ENCODE measurements at regions not wholly inside any gene's neighbourhood (a gene's known extent, or its start where the extent isn't known, plus 50 kb on each side); places are given as distances from the start of the nearest gene placed in this dataset.

DNA sequence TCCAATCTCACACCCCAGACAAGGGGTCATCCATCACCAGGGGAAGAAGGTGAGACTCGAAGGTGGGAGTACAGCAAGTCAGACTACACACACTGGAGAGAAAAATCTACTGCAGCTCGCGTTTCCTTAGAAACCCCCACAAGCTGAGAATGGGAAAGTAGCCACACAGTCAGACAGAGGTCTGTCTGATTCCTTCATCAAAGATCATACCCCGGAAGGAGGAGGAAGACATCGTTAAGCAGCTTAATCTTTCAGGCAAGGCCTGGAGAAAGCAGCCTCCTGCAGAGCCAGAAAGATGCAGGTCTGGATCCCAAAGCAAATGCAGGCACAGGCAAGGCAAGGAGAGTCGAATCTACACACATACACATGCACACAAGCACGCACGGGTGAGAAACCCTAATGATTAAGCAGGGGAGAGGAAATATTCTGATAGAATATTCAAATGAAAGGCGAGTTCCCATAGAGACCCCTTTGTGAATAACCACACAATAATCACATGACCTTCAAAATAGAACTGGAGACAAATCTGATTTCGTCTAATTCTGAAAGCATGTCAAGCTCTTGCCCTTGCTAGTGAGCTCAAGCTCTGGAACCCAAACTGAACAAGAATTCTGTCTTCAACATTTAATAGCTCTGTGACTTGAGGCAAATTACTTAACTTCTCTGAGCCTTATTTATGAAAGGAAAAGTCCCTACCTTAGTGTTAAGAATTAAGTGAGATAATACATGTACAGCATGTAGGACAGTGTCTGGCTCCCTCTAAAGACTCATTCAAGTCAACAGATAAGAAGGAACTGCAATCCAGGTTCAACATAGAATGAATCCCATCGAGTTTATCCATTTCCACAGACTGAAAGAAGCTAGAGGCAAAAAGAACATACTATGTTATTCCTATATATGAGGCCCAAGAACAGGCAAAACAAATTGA, 387.8 kb downstream of the OMA1 start:
- no peaks in the 10 kb centered on the region for H3K27me3 ChIP-seq
- intact Hi-C loops (cut with DNase I) = no loop called here
- no peak for DNase-seq
- no peak for ATAC-seq
- no peak for TF ChIP-seq POLR2A (IDR thresholded peaks at IDR 0.05)
- TF ChIP-seq, protein P1, sequence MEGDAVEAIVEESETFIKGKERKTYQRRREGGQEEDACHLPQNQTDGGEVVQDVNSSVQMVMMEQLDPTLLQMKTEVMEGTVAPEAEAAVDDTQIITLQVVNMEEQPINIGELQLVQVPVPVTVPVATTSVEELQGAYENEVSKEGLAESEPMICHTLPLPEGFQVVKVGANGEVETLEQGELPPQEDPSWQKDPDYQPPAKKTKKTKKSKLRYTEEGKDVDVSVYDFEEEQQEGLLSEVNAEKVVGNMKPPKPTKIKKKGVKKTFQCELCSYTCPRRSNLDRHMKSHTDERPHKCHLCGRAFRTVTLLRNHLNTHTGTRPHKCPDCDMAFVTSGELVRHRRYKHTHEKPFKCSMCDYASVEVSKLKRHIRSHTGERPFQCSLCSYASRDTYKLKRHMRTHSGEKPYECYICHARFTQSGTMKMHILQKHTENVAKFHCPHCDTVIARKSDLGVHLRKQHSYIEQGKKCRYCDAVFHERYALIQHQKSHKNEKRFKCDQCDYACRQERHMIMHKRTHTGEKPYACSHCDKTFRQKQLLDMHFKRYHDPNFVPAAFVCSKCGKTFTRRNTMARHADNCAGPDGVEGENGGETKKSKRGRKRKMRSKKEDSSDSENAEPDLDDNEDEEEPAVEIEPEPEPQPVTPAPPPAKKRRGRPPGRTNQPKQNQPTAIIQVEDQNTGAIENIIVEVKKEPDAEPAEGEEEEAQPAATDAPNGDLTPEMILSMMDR (IDR thresholded peaks at IDR 0.05) = no peak
- H3K9me3 ChIP-seq = no peaks in the 10 kb centered on the region
- no peaks in the 10 kb centered on the region for H3K4me1 ChIP-seq
- H3K4me3 ChIP-seq = no peak overlapping the region
- 60 to 67% methylated on average over 11 of the region's 11 CpGs for WGBS, 2 donors
- no peaks in the 10 kb centered on the region for H3K36me3 ChIP-seq (replicated peaks in 1 of 2; ENCODE audit: insufficient read depth in 1 of 2, low read depth in 2 of 2)
- H3K27ac ChIP-seq = no peak overlapping the region

DNA sequence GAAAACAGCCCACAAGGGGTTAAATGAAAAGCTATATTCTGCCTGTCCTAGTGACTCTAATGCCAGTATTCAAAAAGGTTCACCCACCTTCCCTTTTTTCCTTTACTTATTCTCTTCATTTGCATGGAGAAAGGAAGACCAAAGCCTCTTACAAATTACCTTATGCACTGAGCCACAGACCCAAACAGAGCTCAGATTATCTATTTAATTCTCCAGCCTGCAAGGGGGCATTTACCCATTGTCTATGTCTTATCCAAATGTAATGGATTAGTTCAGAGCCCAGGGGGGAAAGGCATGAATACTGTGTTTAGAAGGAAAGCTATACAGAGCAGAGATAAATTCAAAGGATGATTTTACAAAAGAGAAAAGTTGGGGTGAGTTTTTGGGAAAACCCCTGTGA, 388.5 kb downstream of the OMA1 start:
- no peak for DNase-seq
- H3K4me3 ChIP-seq = no peak overlapping the region
- H3K9me3 ChIP-seq = no peaks in the 10 kb centered on the region
- TF ChIP-seq, protein P1 (IDR thresholded peaks at IDR 0.05) = no peak
- TF ChIP-seq POLR2A (IDR thresholded peaks at IDR 0.05) = no peak
- intact Hi-C loops (cut with DNase I) = no loop called here
- ATAC-seq = no peak
- no peaks in the 10 kb centered on the region for H3K27me3 ChIP-seq
- no peak overlapping the region for H3K27ac ChIP-seq
- H3K4me1 ChIP-seq = no peaks in the 10 kb centered on the region
- no peaks in the 10 kb centered on the region for H3K36me3 ChIP-seq (replicated peaks in 1 of 2; ENCODE audit: insufficient read depth in 1 of 2, low read depth in 2 of 2)

DNA sequence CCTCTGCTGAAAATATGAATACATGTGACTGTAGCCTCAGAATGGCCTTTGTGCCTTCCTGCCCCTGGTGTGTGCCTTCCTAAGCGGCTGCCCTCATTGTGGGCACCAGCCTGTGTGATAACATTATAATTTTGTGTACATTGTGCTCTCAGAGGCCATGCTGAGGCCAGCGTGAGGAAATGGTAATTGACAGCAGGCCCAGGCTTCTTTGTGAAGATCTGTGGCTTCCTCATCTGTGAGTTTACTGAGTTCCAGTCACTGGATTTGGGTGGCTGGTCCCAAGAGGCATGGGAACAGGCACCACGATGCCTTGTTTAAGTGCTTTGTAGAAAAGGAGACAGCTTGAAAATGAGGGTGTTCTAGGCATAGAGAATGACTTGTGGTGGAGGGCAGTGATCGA, 389.3 kb downstream of the OMA1 start:
- Histone ChIP-seq H3K4me1 (no peaks in the 10 kb centered on the region), H3K9me3 (no peaks in the 10 kb centered on the region), H3K36me3 (replicated peaks in 1 of 2; ENCODE audit: insufficient read depth in 1 of 2, low read depth in 2 of 2) (no peaks in the 10 kb centered on the region), H3K27me3 (no peaks in the 10 kb centered on the region), H3K4me3 (no peak overlapping the region), H3K27ac (no peak overlapping the region)
- DNase-seq = no peak
- intact Hi-C loops (cut with DNase I) = no loop called here
- TF ChIP-seq, protein P1 (IDR thresholded peaks at IDR 0.05) = no peak
- TF ChIP-seq POLR2A (IDR thresholded peaks at IDR 0.05) = no peak
- ATAC-seq = no peak
- 63% methylated on average over 4 of the region's 4 CpGs for WGBS, 2 donors

DNA sequence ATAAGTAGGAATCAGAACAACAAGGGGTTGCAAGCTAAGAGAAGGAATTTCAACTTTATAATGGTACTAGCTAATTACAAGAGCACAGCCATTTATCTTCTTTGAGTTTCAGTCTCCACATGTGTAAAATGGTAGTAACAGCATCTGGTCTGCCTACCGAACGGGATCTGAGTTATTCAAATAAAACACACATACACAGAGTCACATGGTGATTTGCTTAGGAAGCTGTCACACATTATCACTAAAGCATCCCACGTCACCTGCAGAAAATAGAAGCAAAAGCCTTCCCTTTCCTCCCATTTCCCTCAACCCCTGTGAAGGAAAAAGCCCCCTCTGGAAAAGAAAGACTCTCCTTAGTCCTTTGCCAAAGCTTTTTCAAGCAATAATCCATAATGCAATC, 389.7 kb downstream of the OMA1 start:
- no peaks in the 10 kb centered on the region for H3K27me3 ChIP-seq
- no peak overlapping the region for H3K27ac ChIP-seq
- no peaks in the 10 kb centered on the region for H3K4me1 ChIP-seq
- no peak overlapping the region for H3K4me3 ChIP-seq
- no peaks in the 10 kb centered on the region for H3K36me3 ChIP-seq (replicated peaks in 1 of 2; ENCODE audit: insufficient read depth in 1 of 2, low read depth in 2 of 2)
- 87 to 92% methylated on average over 3 of the region's 3 CpGs for WGBS, 2 donors
- no peaks in the 10 kb centered on the region for H3K9me3 ChIP-seq
- DNase-seq (no peak), ATAC-seq (no peak)
- TF ChIP-seq POLR2A (IDR thresholded peaks at IDR 0.05) = no peak
- TF ChIP-seq, protein P1 (IDR thresholded peaks at IDR 0.05) = no peak
- intact Hi-C loops (cut with DNase I) = no loop called here

DNA sequence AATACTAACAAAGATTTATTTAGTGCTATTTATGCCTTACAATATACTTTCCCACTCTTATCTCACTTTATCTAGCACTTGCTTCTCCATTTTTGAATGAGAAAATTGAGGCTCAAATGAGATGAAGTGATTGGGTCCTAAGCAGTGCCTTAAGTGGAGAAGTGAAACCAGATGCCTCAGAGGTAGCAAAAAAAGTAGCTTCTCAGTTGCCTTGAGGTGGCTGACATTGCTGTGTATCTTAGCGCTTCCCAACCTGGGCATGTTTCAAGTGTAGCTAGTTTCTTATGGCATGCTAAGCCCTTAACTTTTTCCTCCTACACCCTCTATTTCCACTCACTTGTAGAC, 390.4 kb downstream of the OMA1 start:
- no peaks in the 10 kb centered on the region for H3K36me3 ChIP-seq (replicated peaks in 1 of 2; ENCODE audit: insufficient read depth in 1 of 2, low read depth in 2 of 2)
- intact Hi-C loops (cut with DNase I) = no loop called here
- no peak for TF ChIP-seq POLR2A (IDR thresholded peaks at IDR 0.05)
- TF ChIP-seq, protein P1 (IDR thresholded peaks at IDR 0.05) = no peak
- H3K9me3 ChIP-seq = no peaks in the 10 kb centered on the region
- no peak for ATAC-seq
- DNase-seq = no peak
- WGBS, 2 donors = 87 to 100% methylated on average over 1 of the region's 1 CpG
- H3K27ac ChIP-seq = no peak overlapping the region
- no peak overlapping the region for H3K4me3 ChIP-seq
- H3K27me3 ChIP-seq = no peaks in the 10 kb centered on the region
- no peaks in the 10 kb centered on the region for H3K4me1 ChIP-seq

Data from body of pancreas (tissue), 4 donors.